HEK293 (cell line): ENCODE measurements at regions not wholly inside any gene's neighbourhood (a gene's known extent, or its start where the extent isn't known, plus 50 kb on each side); places are given as distances from the start of the nearest gene placed in this dataset.

Experiments
- CTCF ChIA-PET: fragments of 350-600 bp; formaldehyde crosslinking; extraction: SDS; loops from one replicate; lab custom pipeline; 2021; ENCODE audit warnings: antibody characterized with exemption; lab: Yijun Ruan, JAX
- POLR2A ChIA-PET: fragments of 300-600 bp; formaldehyde crosslinking; extraction: SDS; loops from one replicate; lab custom pipeline; 2020; ENCODE audit warnings: antibody characterized with exemption, inconsistent platforms; lab: Yijun Ruan, JAX
- H3K27ac ChIP-seq: fragments of 200-500 bp; sonication (Bioruptor generic); 2 replicates; pipeline ENCODE4 v1.5.1; 2014; ENCODE audit warnings: low read depth, low read length, control low read depth, inconsistent platforms; ENCODE audit errors: extremely low read depth
- H3K36me3 ChIP-seq, 2 experiments: fragments of 200-500 bp in 1 of 2; sonication (Bioruptor generic) in 1 of 2; 1 replicate in 1 of 2; 2 replicates in 1 of 2; pipeline ENCODE4 v1.5.1; 2014 to 2017; ENCODE audit warnings: inconsistent platforms in 2 of 2, low read length in 2 of 2; ENCODE audit not compliant: control insufficient read depth in 2 of 2, insufficient read depth in 1 of 2
- H3K4me1 ChIP-seq: fragments of 200-500 bp; sonication (Bioruptor generic); 2 replicates; pipeline ENCODE4 v1.5.1; 2014; ENCODE audit warnings: mild to moderate bottlenecking, low read length, inconsistent platforms; ENCODE audit not compliant: control insufficient read depth, insufficient read depth
- H3K4me3 ChIP-seq: 2 replicates; pipeline ENCODE4 v1.5.1; 2011; ENCODE audit warnings: low read depth, mild to moderate bottlenecking, control low read depth, low read length, moderate library complexity
- H3K9me3 ChIP-seq: fragments of 200-500 bp; sonication (Bioruptor generic); 2 replicates; pipeline ENCODE4 v1.5.1; 2014; ENCODE audit warnings: low read depth, low read length, inconsistent platforms; ENCODE audit not compliant: control insufficient read depth, insufficient read depth
- EGR2 ChIP-seq: fragments of 450-650 bp; formaldehyde crosslinking; IDR thresholded peaks from 2 replicates; pipeline ENCODE4 v1.5.1; 2016; ENCODE audit warnings: low read depth, missing biosample characterization, missing genetic modification characterization
- KLF10 ChIP-seq: fragments of 450-650 bp; IDR thresholded peaks from 2 replicates; pipeline ENCODE4 v1.5.1; 2018; ENCODE audit warnings: missing biosample characterization, mild to moderate bottlenecking, missing genetic modification characterization
- KLF9 ChIP-seq: fragments of 450-650 bp; formaldehyde crosslinking; IDR thresholded peaks from 2 replicates; pipeline ENCODE4 v1.5.1; 2016; ENCODE audit warnings: missing biosample characterization, missing genetic modification characterization, low read depth
- MEIS1 ChIP-seq: sonication (generic); formaldehyde crosslinking; IDR thresholded peaks from 2 replicates; pipeline ENCODE4 v1.8.1; 2022; ENCODE audit warnings: missing genetic modification reagents, mild to moderate bottlenecking, borderline replicate concordance
- OSR2 ChIP-seq: fragments of 450-650 bp; formaldehyde crosslinking; IDR thresholded peaks from 2 replicates; pipeline ENCODE4 v1.5.1; 2016; ENCODE audit warnings: missing biosample characterization, missing genetic modification characterization
- OVOL3 ChIP-seq: fragments of 450-650 bp; formaldehyde crosslinking; IDR thresholded peaks from 2 replicates; pipeline ENCODE4 v1.5.1; 2016; ENCODE audit warnings: missing biosample characterization, missing genetic modification characterization
- REPIN1 ChIP-seq: fragments of 450-650 bp; formaldehyde crosslinking; IDR thresholded peaks from 2 replicates; pipeline ENCODE4 v1.5.1; 2017; ENCODE audit warnings: missing biosample characterization, missing genetic modification characterization, low read depth
- ZBTB17 ChIP-seq: fragments of 450-650 bp; formaldehyde crosslinking; IDR thresholded peaks from 2 replicates; pipeline ENCODE4 v1.5.1; 2016; ENCODE audit warnings: missing biosample characterization, missing genetic modification characterization
- ZBTB7A ChIP-seq: fragments of 450-650 bp; formaldehyde crosslinking; IDR thresholded peaks from 2 replicates; pipeline ENCODE4 v1.5.1; 2016; ENCODE audit warnings: low read depth, missing biosample characterization, missing genetic modification characterization
- ZIC2 ChIP-seq: fragments of 450-650 bp; formaldehyde crosslinking; IDR thresholded peaks from 2 replicates; pipeline ENCODE4 v1.5.1; 2016; ENCODE audit warnings: missing biosample characterization, missing genetic modification characterization
- ZNF138 ChIP-seq: fragments of 450-650 bp; formaldehyde crosslinking; IDR thresholded peaks from 2 replicates; pipeline ENCODE4 v1.5.1; 2016; ENCODE audit warnings: missing biosample characterization, missing genetic modification characterization, borderline replicate concordance
- ZNF140 ChIP-seq: fragments of 450-650 bp; formaldehyde crosslinking; IDR thresholded peaks from 2 replicates; pipeline ENCODE4 v1.5.1; 2016; ENCODE audit warnings: missing biosample characterization, missing genetic modification characterization
- ZNF155 ChIP-seq: fragments of 450-650 bp; formaldehyde crosslinking; IDR thresholded peaks from 2 replicates; pipeline ENCODE4 v1.5.1; 2016; ENCODE audit warnings: missing biosample characterization, missing genetic modification characterization
- ZNF16 ChIP-seq: fragments of 450-650 bp; formaldehyde crosslinking; IDR thresholded peaks from 2 replicates; pipeline ENCODE4 v1.5.1; 2016; ENCODE audit warnings: low read depth, missing biosample characterization, missing genetic modification characterization
- ZNF19 ChIP-seq: fragments of 450-650 bp; formaldehyde crosslinking; IDR thresholded peaks from 2 replicates; pipeline ENCODE4; 2016; ENCODE audit warnings: missing biosample characterization, missing genetic modification characterization, low read depth
- ZNF24 ChIP-seq: fragments of 450-650 bp; formaldehyde crosslinking; IDR thresholded peaks from 2 replicates; pipeline ENCODE4 v1.5.1; 2016; ENCODE audit warnings: missing biosample characterization, missing genetic modification characterization
- ZNF335 ChIP-seq: fragments of 450-650 bp; formaldehyde crosslinking; conservative IDR thresholded peaks from 2 replicates; pipeline ENCODE4 v1.5.1; 2016; ENCODE audit warnings: missing biosample characterization, missing genetic modification characterization
- ZNF341 ChIP-seq: fragments of 450-650 bp; formaldehyde crosslinking; IDR thresholded peaks from 2 replicates; pipeline ENCODE4; 2016; ENCODE audit warnings: low read depth, missing biosample characterization, missing genetic modification characterization
- ZNF366 ChIP-seq: fragments of 450-650 bp; formaldehyde crosslinking; conservative IDR thresholded peaks from 2 replicates; pipeline ENCODE4 v1.5.1; 2016; ENCODE audit warnings: missing biosample characterization, missing genetic modification characterization
- ZNF48 ChIP-seq: fragments of 450-650 bp; formaldehyde crosslinking; IDR thresholded peaks from 2 replicates; pipeline ENCODE4 v1.5.1; 2016; ENCODE audit warnings: missing biosample characterization, missing genetic modification characterization
- ZNF514 ChIP-seq: fragments of 450-650 bp; formaldehyde crosslinking; IDR thresholded peaks from 2 replicates; pipeline ENCODE4 v1.5.1; 2016; ENCODE audit warnings: missing biosample characterization, missing genetic modification characterization
- ZNF561 ChIP-seq: fragments of 450-650 bp; IDR thresholded peaks from 2 replicates; pipeline ENCODE4 v1.5.1; 2018; ENCODE audit warnings: missing biosample characterization, missing genetic modification characterization, borderline replicate concordance
- ZNF658 ChIP-seq: fragments of 450-650 bp; formaldehyde crosslinking; IDR thresholded peaks from 2 replicates; pipeline ENCODE4; 2016; ENCODE audit warnings: missing biosample characterization, missing genetic modification characterization
- ZNF701 ChIP-seq: fragments of 450-650 bp; formaldehyde crosslinking; IDR thresholded peaks from 2 replicates; pipeline ENCODE4 v1.5.1; 2016; ENCODE audit warnings: missing biosample characterization, missing genetic modification characterization
- ZNF792 ChIP-seq: fragments of 450-650 bp; formaldehyde crosslinking; IDR thresholded peaks from 2 replicates; pipeline ENCODE4 v1.5.1; 2016; ENCODE audit warnings: missing biosample characterization, missing genetic modification characterization
- TF ChIP-seq, protein P1 (sequence below): fragments of 450-650 bp; formaldehyde crosslinking; IDR thresholded peaks from 2 replicates; pipeline ENCODE4 v1.5.1; 2016; ENCODE audit warnings: missing biosample characterization, missing genetic modification characterization, low read depth

DNA sequence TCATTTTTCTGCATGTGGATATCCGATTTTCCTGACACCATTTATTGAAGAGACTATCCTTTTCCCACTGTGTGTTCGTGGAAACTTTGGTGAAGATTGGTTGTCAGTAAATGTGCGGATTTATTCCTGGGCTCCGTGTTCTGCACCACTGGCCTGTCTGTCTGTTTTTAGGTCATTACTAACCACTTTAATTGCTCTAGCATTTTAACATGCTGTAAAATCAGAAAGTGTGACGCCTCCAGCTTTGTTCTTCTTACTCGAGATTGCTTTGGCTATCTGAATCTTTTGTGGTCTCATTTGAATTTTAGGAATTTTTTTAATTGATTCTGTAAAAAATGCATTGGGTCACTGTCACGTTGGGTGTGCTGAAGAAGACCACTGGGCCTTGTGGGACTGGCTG is 1458.7 kb downstream of the AACS start:
- Histone ChIP-seq H3K27ac (no peak overlapping the region), H3K4me1 (no peaks in the 10 kb centered on the region), H3K9me3 (no peaks in the 10 kb centered on the region), H3K4me3 (no peak overlapping the region), H3K36me3 (no peaks in the 10 kb centered on the region)
- CTCF ChIA-PET = no interaction called here
- no peak for TF ChIP-seq OSR2 (tag by site-specific recombination)
- TF ChIP-seq ZNF155 = no peak
- TF ChIP-seq ZNF48 (tag by site-specific recombination) = no peak
- no peak for TF ChIP-seq ZNF16 (tag by site-specific recombination)
- no peak for TF ChIP-seq EGR2
- TF ChIP-seq ZNF701 = no peak
- no peak for TF ChIP-seq REPIN1
- no peak for TF ChIP-seq OVOL3 (tag by site-specific recombination)
- TF ChIP-seq ZBTB7A (tag by site-specific recombination) = no peak
- TF ChIP-seq ZNF561 (tag by site-specific recombination) = no peak
- POLR2A ChIA-PET = no interaction called here

DNA sequence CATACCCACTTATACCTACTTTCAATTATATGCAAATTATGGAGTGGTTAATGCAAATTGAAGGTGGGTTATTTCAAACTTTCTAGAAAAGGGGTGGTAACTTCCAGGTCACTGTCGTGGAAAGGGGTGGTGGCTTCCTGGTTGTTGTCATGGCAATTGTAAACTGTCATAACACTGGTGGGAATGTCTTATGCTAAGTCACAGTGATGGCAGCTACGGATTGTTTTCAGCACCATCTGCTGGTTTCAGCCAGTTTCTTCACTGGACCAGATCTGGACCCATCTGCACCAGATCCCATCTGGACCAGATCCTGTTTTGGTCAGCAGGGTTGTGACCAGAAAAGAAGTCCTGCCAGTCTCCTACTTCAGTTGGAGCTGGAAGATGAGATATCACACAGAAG is 1469.3 kb downstream of the AACS start:
- no peaks in the 10 kb centered on the region for H3K9me3 ChIP-seq
- TF ChIP-seq ZNF19 (tag by site-specific recombination) (no peak), ZNF341 (tag by site-specific recombination) (no peak), ZNF366 (tag by site-specific recombination) (no peak), ZNF140 (tag by site-specific recombination) (no peak), ZNF138 (tag by site-specific recombination) (no peak), ZIC2 (no peak), ZNF792 (tag by site-specific recombination) (no peak), KLF9 (tag by site-specific recombination) (no peak), ZNF24 (no peak), KLF10 (tag by site-specific recombination) (no peak), ZNF514 (tag by site-specific recombination) (no peak)
- TF ChIP-seq, all 188 proteins: peak for 0
- CTCF ChIA-PET = no interaction called here
- Histone ChIP-seq H3K4me1 (no peaks in the 10 kb centered on the region), H3K27ac (no peak overlapping the region), H3K4me3 (no peak overlapping the region), H3K36me3 (no peaks in the 10 kb centered on the region)
- POLR2A ChIA-PET = no interaction called here

GRCh38 chr12:126534942-126535341 is 1469.7 kb downstream of the AACS start:
- H3K4me3 ChIP-seq = no peak overlapping the region
- ChIA-PET CTCF (no interaction called here), POLR2A (no interaction called here)
- H3K36me3 ChIP-seq = no peaks in the 10 kb centered on the region
- H3K27ac ChIP-seq = no peak overlapping the region
- no peaks in the 10 kb centered on the region for H3K4me1 ChIP-seq
- no peaks in the 10 kb centered on the region for H3K9me3 ChIP-seq
- TF ChIP-seq ZNF335 (tag by site-specific recombination) (no peak), EGR2 (no peak), MEIS1 (CRISPR knock-in tag) (no peak), ZBTB17 (no peak), ZNF658 (no peak)
- TF ChIP-seq, protein P1, sequence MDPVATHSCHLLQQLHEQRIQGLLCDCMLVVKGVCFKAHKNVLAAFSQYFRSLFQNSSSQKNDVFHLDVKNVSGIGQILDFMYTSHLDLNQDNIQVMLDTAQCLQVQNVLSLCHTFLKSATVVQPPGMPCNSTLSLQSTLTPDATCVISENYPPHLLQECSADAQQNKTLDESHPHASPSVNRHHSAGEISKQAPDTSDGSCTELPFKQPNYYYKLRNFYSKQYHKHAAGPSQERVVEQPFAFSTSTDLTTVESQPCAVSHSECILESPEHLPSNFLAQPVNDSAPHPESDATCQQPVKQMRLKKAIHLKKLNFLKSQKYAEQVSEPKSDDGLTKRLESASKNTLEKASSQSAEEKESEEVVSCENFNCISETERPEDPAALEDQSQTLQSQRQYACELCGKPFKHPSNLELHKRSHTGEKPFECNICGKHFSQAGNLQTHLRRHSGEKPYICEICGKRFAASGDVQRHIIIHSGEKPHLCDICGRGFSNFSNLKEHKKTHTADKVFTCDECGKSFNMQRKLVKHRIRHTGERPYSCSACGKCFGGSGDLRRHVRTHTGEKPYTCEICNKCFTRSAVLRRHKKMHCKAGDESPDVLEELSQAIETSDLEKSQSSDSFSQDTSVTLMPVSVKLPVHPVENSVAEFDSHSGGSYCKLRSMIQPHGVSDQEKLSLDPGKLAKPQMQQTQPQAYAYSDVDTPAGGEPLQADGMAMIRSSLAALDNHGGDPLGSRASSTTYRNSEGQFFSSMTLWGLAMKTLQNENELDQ (tag by site-specific recombination) = no peak
